HepG2 (cell line): ENCODE measurements at regions not wholly inside any gene's neighbourhood (a gene's known extent, or its start where the extent isn't known, plus 50 kb on each side); places are given as distances from the start of the nearest gene placed in this dataset.

Experiments used
- ATAC-seq: fragments of 200-7000 bp; cut with Tn5 transposase; 3 replicates; pipeline ENCODE4 v1.9.1; 2020; ENCODE audit warnings: mild to moderate bottlenecking, moderate library complexity
- BruUV-seq: library from RNA; stranded (reverse); fragments of 400-500 nt; replicated peaks from 2 replicates; lab custom pipeline; 2021; lab: Mats Ljungman, UMichigan
- CTCF ChIA-PET: fragments of 300-600 bp; formaldehyde crosslinking; extraction: SDS; loops from one replicate; lab custom pipeline; 2021; ENCODE audit warnings: low total read pairs, inconsistent platforms, low intra/inter-chr PET ratio; lab: Yijun Ruan, JAX
- POLR2A ChIA-PET: fragments of 350-600 bp; sonication (Branson Sonifier 250); formaldehyde crosslinking; loops from one replicate; lab custom pipeline; 2020; ENCODE audit warnings: antibody characterized with exemption, inconsistent platforms; lab: Yijun Ruan, JAX
- DNase-seq: peaks from one replicate; pipeline ENCODE4 v3.0.0-alpha.2; 2015; ENCODE audit warnings: low spot score
- FAIRE-seq: peaks from 3 replicates; lab custom pipeline; 2011; peaks lifted over from hg19 to GRCh38; lab: Jason Lieb, UNC
- H2AFZ ChIP-seq: one replicate; pipeline ENCODE4 v1.6.1; 2011; ENCODE audit warnings: low read length, inconsistent platforms
- H3K27ac ChIP-seq: fragments of 300-600 bp; 3 replicates; pipeline ENCODE4 v1.8.0; 2011; ENCODE audit warnings: mixed run types, mild to moderate bottlenecking, mixed read lengths, low read length, inconsistent platforms; ENCODE audit not compliant: insufficient read depth; ENCODE audit errors: extremely low read length
- H3K27me3 ChIP-seq, 2 experiments: fragments of 200-600 bp in 1 of 2; 2 replicates in 1 of 2; 3 replicates in 1 of 2; pipeline versions ENCODE4 v1.6.0 to v1.8.0; 2011; ENCODE audit warnings: low read length in 2 of 2, mild to moderate bottlenecking in 2 of 2, moderate library complexity in 2 of 2, inconsistent platforms in 1 of 2; ENCODE audit not compliant: insufficient read depth in 2 of 2, control insufficient read depth in 1 of 2
- H3K36me3 ChIP-seq, 2 experiments: fragments of 200-600 bp in 1 of 2; replicated peaks in 1 of 2; 2 replicates in 1 of 2; 3 replicates in 1 of 2; pipeline versions ENCODE4 v1.5.1 to v1.8.0; 2011; ENCODE audit warnings: low read length in 2 of 2, inconsistent platforms in 1 of 2; ENCODE audit not compliant: insufficient read depth in 2 of 2, control insufficient read depth in 1 of 2
- H3K4me1 ChIP-seq: 2 replicates; pipeline ENCODE4 v1.5.1; 2012; ENCODE audit warnings: low read length, inconsistent platforms; ENCODE audit not compliant: insufficient read depth
- H3K4me2 ChIP-seq: 2 replicates; pipeline ENCODE4 v1.6.0; 2011; ENCODE audit warnings: low read depth, low read length, inconsistent platforms
- H3K4me3 ChIP-seq, 3 experiments: fragments of 200-600 bp in 1 of 3; sonication (generic), shearing (Covaris generic) in 1 of 3; replicated peaks in 1 of 3; 2 replicates each; pipeline ENCODE4 v1.5.1; 2011 to 2016; ENCODE audit warnings: low read length in 3 of 3, inconsistent platforms in 2 of 3, low read depth in 2 of 3, mild to moderate bottlenecking in 2 of 3, control low read depth in 1 of 3, mixed read lengths in 1 of 3; ENCODE audit not compliant: insufficient read depth in 1 of 3
- H3K79me2 ChIP-seq: one replicate; pipeline ENCODE4 v1.6.1; 2011; ENCODE audit warnings: low read length, inconsistent platforms; ENCODE audit not compliant: insufficient read depth
- H3K9ac ChIP-seq: 2 replicates; pipeline ENCODE4 v1.6.0; 2011; ENCODE audit warnings: mild to moderate bottlenecking, low read depth, low read length, inconsistent platforms; ENCODE audit not compliant: insufficient read depth
- H3K9me3 ChIP-seq: 2 replicates; pipeline ENCODE4 v1.5.1; 2012; ENCODE audit warnings: mild to moderate bottlenecking, low read length
- H4K20me1 ChIP-seq: 2 replicates; pipeline ENCODE4 v1.6.0; 2011; ENCODE audit warnings: inconsistent platforms, mild to moderate bottlenecking, low read length, moderate library complexity; ENCODE audit not compliant: insufficient read depth
- BATF2 ChIP-seq: sonication (generic); formaldehyde crosslinking; IDR thresholded peaks from 2 replicates; pipeline ENCODE4 v1.8.0; 2022; ENCODE audit warnings: mild to moderate bottlenecking, missing genetic modification reagents, moderate library complexity
- FIP1L1 ChIP-seq: fragments of 200-400 bp; formaldehyde crosslinking; IDR thresholded peaks from 2 replicates; pipeline ENCODE4 v1.6.1; 2018; ENCODE audit warnings: low read depth, mild to moderate bottlenecking, low read length, moderate library complexity, borderline replicate concordance; ENCODE audit not compliant: insufficient read depth
- HOXA3 ChIP-seq: sonication (generic); formaldehyde crosslinking; IDR thresholded peaks from 2 replicates; pipeline ENCODE4 v1.5.0; 2020; ENCODE audit warnings: missing genetic modification reagents
- HOXA7 ChIP-seq: sonication (generic); formaldehyde crosslinking; IDR thresholded peaks from 2 replicates; pipeline ENCODE4 v1.8.1; 2022; ENCODE audit warnings: mild to moderate bottlenecking, missing genetic modification reagents, moderate library complexity
- IRF9 ChIP-seq: sonication (generic); formaldehyde crosslinking; IDR thresholded peaks from 2 replicates; pipeline ENCODE4 v1.8.0; 2022; ENCODE audit warnings: missing genetic modification reagents, mild to moderate bottlenecking, borderline replicate concordance
- KDM4B ChIP-seq: sonication (generic); formaldehyde crosslinking; IDR thresholded peaks from 2 replicates; pipeline ENCODE4 v1.4.0; 2020; ENCODE audit warnings: missing genetic modification reagents
- KLF6 ChIP-seq: IDR thresholded peaks from 2 replicates; pipeline ENCODE4 v1.8.0; 2016; ENCODE audit warnings: missing biosample characterization, missing genetic modification reagents
- MAFG ChIP-seq: sonication (generic); formaldehyde crosslinking; IDR thresholded peaks from 2 replicates; pipeline ENCODE4 v1.5.1; 2020; ENCODE audit warnings: mild to moderate bottlenecking, missing genetic modification reagents
- MTERF4 ChIP-seq: sonication (generic); formaldehyde crosslinking; IDR thresholded peaks from 2 replicates; pipeline ENCODE4 v1.8.0; 2023; ENCODE audit warnings: mild to moderate bottlenecking, missing genetic modification reagents
- MTF1 ChIP-seq: sonication (generic); formaldehyde crosslinking; IDR thresholded peaks from 2 replicates; pipeline ENCODE4 v1.5.0; 2020; ENCODE audit warnings: missing genetic modification reagents
- ZKSCAN8 ChIP-seq: IDR thresholded peaks from 2 replicates; pipeline ENCODE4 v1.6.1; 2016; ENCODE audit warnings: borderline replicate concordance, missing genetic modification reagents, missing compliant biosample characterization
- ZNF138 ChIP-seq: sonication (generic); formaldehyde crosslinking; IDR thresholded peaks from 2 replicates; pipeline ENCODE4 v1.5.0; 2020; ENCODE audit warnings: mild to moderate bottlenecking, low read depth, missing genetic modification reagents
- ZNF160 ChIP-seq: sonication (generic); formaldehyde crosslinking; IDR thresholded peaks from 2 replicates; pipeline ENCODE4 v1.8.0; 2022; ENCODE audit warnings: mild to moderate bottlenecking, inconsistent platforms, missing genetic modification reagents
- ZNF20 ChIP-seq: sonication (generic); formaldehyde crosslinking; IDR thresholded peaks from 2 replicates; pipeline ENCODE4 v1.4.0; 2020; ENCODE audit warnings: mild to moderate bottlenecking, moderate library complexity, missing genetic modification reagents
- ZNF234 ChIP-seq: sonication (generic); formaldehyde crosslinking; conservative IDR thresholded peaks from 2 replicates; pipeline ENCODE4 v1.5.1; 2020; ENCODE audit warnings: mild to moderate bottlenecking, missing genetic modification reagents
- ZNF317 ChIP-seq: sonication (generic); formaldehyde crosslinking; IDR thresholded peaks from 2 replicates; pipeline ENCODE4 v1.5.0; 2020; ENCODE audit warnings: mild to moderate bottlenecking, missing genetic modification reagents
- WGBS: methylation state at CpG from one replicate; pipeline ENCODE4 v1.1.6; 2017; ENCODE audit warnings: low lambda C conversion rate; 5-methylcytosine and 5-hydroxymethylcytosine counted together
- in situ Hi-C: cut with HindIII; loops from 2 replicates; pipeline ENCODE4 v1.10.0; 2017; ENCODE audit warnings: low pct_unique_long_range_greater_than_20kb; ENCODE audit not compliant: extremely low pct_ligation_motif_present
- intact Hi-C: fragments of 100-400 bp; cut with micrococcal nuclease; formaldehyde crosslinking; loops from one replicate; pipeline ENCODE4 v1.10.0; 2022; ENCODE audit not compliant: unreplicated experiment

- in situ Hi-C loops: no loop called here
- H3K27ac ChIP-seq: no peak overlapping the region
- ATAC-seq (no peak), DNase-seq (no peak)
- H3K36me3 ChIP-seq: no peaks in the 10 kb centered on the region
- POLR2A ChIA-PET: no interaction called here
- H3K79me2 ChIP-seq: no peaks in the 10 kb centered on the region
- no peak overlapping the region for H3K9ac ChIP-seq
- H3K27me3 ChIP-seq: peaks cover 14 to 42% of the 10 kb centered on the region in 2 experiments
- peaks cover 56% of the 10 kb centered on the region for H3K4me1 ChIP-seq
- H3K9me3 ChIP-seq: no peaks in the 10 kb centered on the region
- no peaks in the 10 kb centered on the region for H4K20me1 ChIP-seq
- H2AFZ ChIP-seq: no peak overlapping the region
- TF ChIP-seq HOXA7 (CRISPR knock-in tag): no peak
- TF ChIP-seq MTERF4 (CRISPR knock-in tag): no peak
- TF ChIP-seq FIP1L1: no peak
- no peak for TF ChIP-seq ZNF20 (CRISPR knock-in tag)
- no peak for TF ChIP-seq IRF9 (CRISPR knock-in tag)
- TF ChIP-seq MTF1 (CRISPR knock-in tag): no peak
- no peak for TF ChIP-seq ZKSCAN8 (CRISPR knock-in tag)
- TF ChIP-seq ZNF160: no peak
- no peak for TF ChIP-seq MAFG (CRISPR knock-in tag)
- no peak for TF ChIP-seq KDM4B (CRISPR knock-in tag)
- TF ChIP-seq ZNF138 (CRISPR knock-in tag): no peak
- no peak for TF ChIP-seq ZNF317 (CRISPR knock-in tag)
- TF ChIP-seq HOXA3: no peak
- no peak for TF ChIP-seq KLF6 (CRISPR knock-in tag)
- TF ChIP-seq BATF2 (CRISPR knock-in tag): no peak
- no peak for TF ChIP-seq ZNF234
- TF ChIP-seq, all 625 proteins: peak for 0
- 14% methylated on average over 18 of the region's 18 CpGs for WGBS
- BruUV-seq: no TSS peak
- no peak for FAIRE-seq
- Histone ChIP-seq H3K4me2 (peak overlapping the region; percentile 34), H3K4me3 (no peak overlapping the region)
- intact Hi-C loops: no loop called here
- CTCF ChIA-PET: no interaction called here
Observed at GRCh38 chr7:366161-366803, 76.3 kb downstream of the FOXL3 start.
